Sigmoid colon (tissue), 6 donors: ENCODE measurements at regions not wholly inside any gene's neighbourhood (a gene's known extent, or its start where the extent isn't known, plus 50 kb on each side); places are given as distances from the start of the nearest gene placed in this dataset.
"Not testable (repeated sequence)": the region's sequence is repeated elsewhere in the genome, so short reads cannot be mapped to it uniquely, and the experiment has no call there.

Experiments used
- DNase-seq: peaks from one replicate; pipeline ENCODE4 v3.0.0-alpha.2; 2019
- H3K27ac ChIP-seq, 4 donors: fragments of 200-600 bp; sonication (generic); one replicate each; pipeline ENCODE4 v1.5.1; 2016 to 2019; ENCODE audit warnings: mild to moderate bottlenecking in 1 of 4
- H3K27me3 ChIP-seq, 3 donors: fragments of 200-600 bp; sonication (generic); one replicate each; pipeline ENCODE4 v1.5.1; 2019; ENCODE audit warnings: mild to moderate bottlenecking in 1 of 3
- H3K36me3 ChIP-seq, 4 donors: fragments of 200-600 bp; sonication (generic); one replicate each; pipeline ENCODE4 v1.5.1; 2016 to 2019
- H3K4me1 ChIP-seq, 4 donors: fragments of 200-600 bp; sonication (generic); one replicate each; pipeline ENCODE4 v1.5.1; 2017 to 2019
- H3K4me3 ChIP-seq, 4 donors: fragments of 200-600 bp; sonication (generic); one replicate each; pipeline ENCODE4 v1.5.1; 2017 to 2019; ENCODE audit warnings: mild to moderate bottlenecking in 2 of 4, moderate library complexity in 1 of 4
- H3K9me3 ChIP-seq, 4 donors: fragments of 200-600 bp in 3 of 4; sonication (generic) in 3 of 4; one replicate each; pipeline versions ENCODE4 v1.5.1 to v1.6.1; 2013 to 2019
- EP300 ChIP-seq, 4 donors: sonication (generic); formaldehyde crosslinking; IDR thresholded peaks; one replicate each; pipeline ENCODE4 v1.6.1; 2017; ENCODE audit warnings: antibody characterized with exemption in 4 of 4
- POLR2A ChIP-seq, 2 donors: fragments of 450-650 bp; IDR thresholded peaks; one replicate each; pipeline ENCODE4 v1.6.1; 2016; ENCODE audit warnings: antibody characterized with exemption in 2 of 2, mild to moderate bottlenecking in 2 of 2, moderate library complexity in 2 of 2
- POLR2AphosphoS5 ChIP-seq, 4 donors: sonication (generic); formaldehyde crosslinking; IDR thresholded peaks; one replicate each; pipeline ENCODE4 v1.6.1; 2017; ENCODE audit warnings: antibody characterized with exemption in 4 of 4
- WGBS, 2 donors: extraction: QIAGEN DNeasy Blood & Tissue Kit; methylation state at CpG; one replicate each; pipeline ENCODE4 v1.1.7; 2013; 5-methylcytosine and 5-hydroxymethylcytosine counted together
- intact Hi-C: fragments of 100-400 bp; cut with DNase I; formaldehyde crosslinking; loops from one replicate; pipeline ENCODE4 v1.15.1; 2023
- TF ChIP-seq, protein P1 (sequence below), 4 experiments: fragments of 450-650 bp in 3 of 4; fragments of 200-600 bp in 1 of 4; IDR thresholded peaks; one replicate each; pipeline ENCODE4 v1.5.1; 2016 to 2019; ENCODE audit warnings: antibody characterized with exemption in 4 of 4, mild to moderate bottlenecking in 3 of 4, moderate library complexity in 2 of 4
- donor health status: healthy with polysubstance abuse.
- donor health status: healthy.

- Histone ChIP-seq H3K4me3 (no peak overlapping the region), H3K4me1 (no peaks in the 10 kb centered on the region), H3K9me3 (no peaks in the 10 kb centered on the region), H3K27ac (no peak overlapping the region), H3K36me3 (no peaks in the 10 kb centered on the region), H3K27me3 (no peaks in the 10 kb centered on the region)
- intact Hi-C loops, result no loop called here
- no peak for DNase-seq
- 68 to 83% methylated on average over 3 of the region's 3 CpGs for WGBS, 2 donors
- TF ChIP-seq POLR2A (IDR thresholded peaks at IDR 0.05), result no peak
- no peak for TF ChIP-seq POLR2AphosphoS5 (IDR thresholded peaks at IDR 0.05)
- no peak for TF ChIP-seq EP300 (IDR thresholded peaks at IDR 0.05)
- TF ChIP-seq, protein P1, sequence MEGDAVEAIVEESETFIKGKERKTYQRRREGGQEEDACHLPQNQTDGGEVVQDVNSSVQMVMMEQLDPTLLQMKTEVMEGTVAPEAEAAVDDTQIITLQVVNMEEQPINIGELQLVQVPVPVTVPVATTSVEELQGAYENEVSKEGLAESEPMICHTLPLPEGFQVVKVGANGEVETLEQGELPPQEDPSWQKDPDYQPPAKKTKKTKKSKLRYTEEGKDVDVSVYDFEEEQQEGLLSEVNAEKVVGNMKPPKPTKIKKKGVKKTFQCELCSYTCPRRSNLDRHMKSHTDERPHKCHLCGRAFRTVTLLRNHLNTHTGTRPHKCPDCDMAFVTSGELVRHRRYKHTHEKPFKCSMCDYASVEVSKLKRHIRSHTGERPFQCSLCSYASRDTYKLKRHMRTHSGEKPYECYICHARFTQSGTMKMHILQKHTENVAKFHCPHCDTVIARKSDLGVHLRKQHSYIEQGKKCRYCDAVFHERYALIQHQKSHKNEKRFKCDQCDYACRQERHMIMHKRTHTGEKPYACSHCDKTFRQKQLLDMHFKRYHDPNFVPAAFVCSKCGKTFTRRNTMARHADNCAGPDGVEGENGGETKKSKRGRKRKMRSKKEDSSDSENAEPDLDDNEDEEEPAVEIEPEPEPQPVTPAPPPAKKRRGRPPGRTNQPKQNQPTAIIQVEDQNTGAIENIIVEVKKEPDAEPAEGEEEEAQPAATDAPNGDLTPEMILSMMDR (IDR thresholded peaks at IDR 0.05), result no peak
These were observed 86.7 kb upstream of the ELAC2 start for GRCh38 chr17:13104576-13104975.

DNA sequence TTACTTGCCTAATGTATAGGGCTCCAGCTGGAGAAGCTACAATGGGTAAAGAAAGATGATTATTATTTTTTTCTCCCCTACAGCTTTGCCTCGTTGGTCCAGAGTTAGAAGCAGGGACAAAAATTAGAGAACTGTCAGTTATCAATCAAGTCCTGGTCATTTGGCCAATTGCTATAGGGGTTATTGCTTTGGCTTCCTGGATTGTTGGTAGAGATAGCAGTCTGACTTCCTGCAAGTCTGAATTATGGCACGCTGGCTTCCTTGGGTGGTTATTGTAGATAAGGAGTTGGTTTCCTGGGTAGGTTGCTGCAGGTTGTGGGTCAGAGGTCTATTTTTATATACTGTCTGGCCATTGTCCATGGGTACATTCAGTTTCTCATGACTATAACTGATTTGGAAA, 84.7 kb upstream of the ELAC2 start:
- Histone ChIP-seq H3K27ac (no peak overlapping the region), H3K4me1 (no peaks in the 10 kb centered on the region), H3K36me3 (no peaks in the 10 kb centered on the region), H3K27me3 (no peaks in the 10 kb centered on the region), H3K4me3 (no peak overlapping the region), H3K9me3 (no peaks in the 10 kb centered on the region)
- intact Hi-C loops, result no loop called here
- TF ChIP-seq, protein P1 (IDR thresholded peaks at IDR 0.05), result no peak
- TF ChIP-seq POLR2AphosphoS5 (IDR thresholded peaks at IDR 0.05), result no peak
- TF ChIP-seq EP300 (IDR thresholded peaks at IDR 0.05), result no peak
- no peak for TF ChIP-seq POLR2A (IDR thresholded peaks at IDR 0.05)
- DNase-seq, result no peak
- 22 to 36% methylated on average over 2 of the region's 2 CpGs for WGBS, 2 donors

DNA sequence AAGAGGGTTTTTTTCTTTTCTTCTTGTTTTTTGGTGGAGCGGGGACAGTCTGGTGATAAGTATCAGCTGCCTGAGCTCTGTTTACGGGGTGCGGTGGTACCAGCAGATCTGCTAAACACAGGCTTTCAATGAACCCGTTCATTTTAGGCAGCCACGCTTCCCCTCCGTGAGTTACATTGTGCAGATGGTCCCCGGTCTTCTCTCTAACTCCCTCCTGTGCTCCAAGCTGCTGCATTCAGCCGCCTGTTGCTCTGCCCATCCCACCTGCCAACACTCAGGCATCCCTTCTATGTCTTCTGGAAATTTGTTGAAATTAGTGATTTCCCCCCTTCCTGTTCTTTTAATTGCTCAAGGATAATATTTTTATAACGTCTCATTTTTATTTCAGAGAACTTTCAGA, 82.1 kb upstream of the ELAC2 start:
- no peak for DNase-seq
- Histone ChIP-seq H3K27me3 (no peaks in the 10 kb centered on the region), H3K4me3 (no peak overlapping the region), H3K9me3 (no peaks in the 10 kb centered on the region), H3K36me3 (no peaks in the 10 kb centered on the region), H3K27ac (no peak overlapping the region), H3K4me1 (no peaks in the 10 kb centered on the region)
- intact Hi-C loops, result no loop called here
- WGBS, 2 donors, result 76 to 83% methylated on average over 9 of the region's 9 CpGs
- no peak for TF ChIP-seq POLR2AphosphoS5 (IDR thresholded peaks at IDR 0.05)
- TF ChIP-seq POLR2A (IDR thresholded peaks at IDR 0.05), result no peak
- TF ChIP-seq, protein P1 (IDR thresholded peaks at IDR 0.05), result no peak
- no peak for TF ChIP-seq EP300 (IDR thresholded peaks at IDR 0.05)

DNA sequence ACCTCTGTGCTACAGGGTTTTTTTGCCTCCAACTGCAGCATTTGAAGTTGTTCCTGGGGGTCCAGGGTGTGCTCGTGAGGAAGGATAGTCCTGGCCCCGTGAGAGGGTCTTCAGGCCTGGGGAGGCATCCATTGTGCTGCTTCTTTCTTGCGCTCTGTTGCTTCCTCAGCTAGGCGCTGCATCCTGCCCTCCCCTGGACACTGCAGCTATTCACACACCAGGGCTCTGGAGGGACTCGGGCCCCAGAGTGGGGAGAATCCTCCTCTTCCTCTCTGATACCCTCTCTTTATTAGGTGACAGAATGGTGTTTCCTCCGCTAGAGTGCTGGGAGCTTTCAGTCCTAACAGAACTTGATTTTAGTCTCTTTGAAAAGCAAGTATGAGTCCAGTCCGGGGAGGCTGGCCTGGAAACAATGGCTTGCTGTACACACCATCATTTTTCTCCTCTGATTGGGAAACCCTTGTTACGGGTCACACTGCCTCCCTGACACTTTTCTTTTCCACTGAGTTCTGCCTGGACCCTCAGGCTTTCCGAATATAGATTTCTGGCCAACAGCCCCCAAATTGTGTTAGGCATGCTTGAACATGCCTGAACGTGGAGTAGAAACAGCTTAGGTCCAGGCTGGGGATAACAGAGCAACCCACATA, 81.4 kb upstream of the ELAC2 start:
- H3K36me3 ChIP-seq, result no peaks in the 10 kb centered on the region
- TF ChIP-seq POLR2AphosphoS5 (IDR thresholded peaks at IDR 0.05) (no peak), EP300 (IDR thresholded peaks at IDR 0.05) (no peak), POLR2A (IDR thresholded peaks at IDR 0.05) (no peak)
- TF ChIP-seq, protein P1 (IDR thresholded peaks at IDR 0.05), result no peak
- intact Hi-C loops, result no loop called here
- no peaks in the 10 kb centered on the region for H3K27me3 ChIP-seq
- no peaks in the 10 kb centered on the region for H3K4me1 ChIP-seq
- no peaks in the 10 kb centered on the region for H3K9me3 ChIP-seq
- DNase-seq, result no peak
- H3K27ac ChIP-seq, result no peak overlapping the region
- 74 to 77% methylated on average over 10 of the region's 10 CpGs for WGBS, 2 donors
- H3K4me3 ChIP-seq, result no peak overlapping the region

DNA sequence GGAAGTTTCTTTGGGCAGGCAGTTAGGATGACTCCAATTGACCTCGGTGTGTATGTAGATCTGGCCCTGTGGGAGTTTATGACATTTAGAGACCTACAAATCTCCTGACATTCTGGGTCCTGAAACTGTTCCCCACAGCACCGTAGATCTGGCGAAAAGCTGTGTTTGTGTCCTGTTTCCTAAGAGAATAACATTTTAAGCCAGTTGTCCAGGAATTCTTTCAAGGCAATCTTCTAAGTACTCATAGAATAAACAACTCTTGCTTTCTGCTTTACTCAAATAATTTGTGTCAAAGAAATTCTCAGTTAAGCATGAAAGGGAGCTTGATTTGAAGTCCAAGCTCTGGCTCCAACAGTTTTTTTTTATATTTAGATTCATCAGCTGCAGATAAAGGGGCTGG, 78.5 kb upstream of the ELAC2 start:
- DNase-seq, result no peak
- Histone ChIP-seq H3K27me3 (no peaks in the 10 kb centered on the region), H3K27ac (no peak overlapping the region), H3K4me1 (no peaks in the 10 kb centered on the region), H3K4me3 (no peak overlapping the region), H3K36me3 (no peaks in the 10 kb centered on the region), H3K9me3 (no peaks in the 10 kb centered on the region)
- TF ChIP-seq EP300 (IDR thresholded peaks at IDR 0.05) (no peak), POLR2A (IDR thresholded peaks at IDR 0.05) (no peak), POLR2AphosphoS5 (IDR thresholded peaks at IDR 0.05) (no peak)
- intact Hi-C loops, result no loop called here
- 62 to 69% methylated on average over 3 of the region's 3 CpGs for WGBS, 2 donors

- H3K27me3 ChIP-seq, H3K36me3 ChIP-seq, H3K4me1 ChIP-seq, H3K4me3 ChIP-seq, DNase-seq, H3K9me3 ChIP-seq, intact Hi-C loops, H3K27ac ChIP-seq: not testable (repeated sequence)
- WGBS, 2 donors, result 88 to 92% methylated on average over 5 of the region's 5 CpGs
These were observed 74.2 kb upstream of the ELAC2 start for GRCh38 chr17:13092010-13092409.
